Stimulated activated effector memory CD8-positive, alpha-beta T cell treated with anti-CD3 and anti-CD28 coated beads, Interleukin-12 subunit alpha, Interleukin-12 subunit beta, amount 100 ng/mL, for 72 hours (primary cell): ENCODE measurements at regions not wholly inside any gene's neighbourhood (a gene's known extent, or its start where the extent isn't known, plus 50 kb on each side); places are given as distances from the start of the nearest gene placed in this dataset.

Experiments used
- ATAC-seq: fragments of 150-1000 bp; cut with Tn5 transposase; 2 replicates; pipeline ENCODE4 v1.10.0; 2021
- DNase-seq, 2 donors: peaks; one replicate each; pipeline ENCODE4 v3.0.0; 2021 to 2022; ENCODE audit warnings: low spot score in 2 of 2
- H3K27ac Mint-ChIP-seq: one replicate; pipeline ENCODE4 v1.8.0; 2022; ENCODE audit warnings: mild to moderate bottlenecking, mixed read lengths
- H3K36me3 Mint-ChIP-seq: one replicate; pipeline ENCODE4 v1.8.0; 2022; ENCODE audit warnings: mild to moderate bottlenecking, mixed read lengths
- H3K4me1 Mint-ChIP-seq: one replicate; pipeline ENCODE4 v1.8.0; 2022; ENCODE audit warnings: mixed read lengths
- H3K4me3 Mint-ChIP-seq: one replicate; pipeline ENCODE4 v1.8.0; 2022; ENCODE audit warnings: mild to moderate bottlenecking, mixed read lengths
- H3K9me3 Mint-ChIP-seq: one replicate; pipeline ENCODE4 v1.8.0; 2022; ENCODE audit warnings: mixed read lengths

DNA sequence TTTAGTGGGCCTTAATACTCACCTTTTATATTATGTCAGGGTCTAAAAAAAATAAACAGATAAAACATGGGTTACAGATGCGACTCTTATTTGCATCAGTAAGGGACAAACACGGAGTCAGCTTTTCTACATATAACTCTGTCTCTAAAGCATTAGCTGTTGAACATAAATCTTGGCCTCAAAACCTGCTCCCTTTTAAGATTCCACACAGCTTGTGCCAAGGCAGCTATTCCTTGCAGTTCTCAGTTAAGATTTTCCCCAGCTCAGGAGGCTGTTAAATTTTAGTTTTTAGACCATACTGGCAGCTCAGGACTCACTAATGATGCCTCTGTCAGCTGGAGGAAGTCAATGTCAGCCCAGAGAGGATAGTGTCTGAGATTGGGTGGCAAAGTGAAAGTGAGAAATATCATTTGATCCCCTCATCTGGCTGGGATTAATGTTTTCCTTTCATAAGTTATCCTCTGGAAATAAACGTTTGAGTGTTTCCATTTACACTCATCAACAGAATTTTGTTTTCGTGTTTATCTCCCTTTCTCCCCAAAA is 287.5 kb downstream of the ELAVL2 start:
- no peak for DNase-seq
- Mint-ChIP-seq H3K9me3 (no peaks in the 10 kb centered on the region), H3K36me3 (no peaks in the 10 kb centered on the region), H3K4me1 (peaks cover 14% of the 10 kb centered on the region), H3K4me3 (peak overlapping the region; percentile 34), H3K27ac (no peak overlapping the region)
- ATAC-seq: no peak

DNA sequence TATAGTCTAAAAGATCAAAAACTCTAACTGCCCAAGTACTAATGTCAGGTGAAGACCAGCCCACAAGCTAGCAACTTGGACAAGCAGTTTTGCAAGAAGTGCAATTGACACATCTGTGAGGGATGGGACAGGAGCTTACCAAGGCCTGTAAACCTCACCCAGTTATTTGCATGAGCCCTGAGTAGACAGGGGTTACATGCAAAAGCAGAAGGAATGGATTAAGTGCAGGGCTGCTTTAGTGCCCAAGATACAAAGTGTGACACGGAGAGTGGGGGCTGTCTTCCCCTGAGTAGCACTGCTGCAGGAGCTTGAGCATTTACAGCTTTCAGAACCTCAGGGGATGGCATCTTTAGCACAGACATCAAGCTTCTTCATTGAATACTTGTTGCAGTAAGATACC is 286.7 kb downstream of the ELAVL2 start:
- no peak overlapping the region for H3K4me3 Mint-ChIP-seq
- H3K9me3 Mint-ChIP-seq: no peaks in the 10 kb centered on the region
- no peak overlapping the region for H3K27ac Mint-ChIP-seq
- ATAC-seq: no peak
- DNase-seq: no peak
- no peaks in the 10 kb centered on the region for H3K36me3 Mint-ChIP-seq
- H3K4me1 Mint-ChIP-seq: peaks cover 14% of the 10 kb centered on the region

DNA sequence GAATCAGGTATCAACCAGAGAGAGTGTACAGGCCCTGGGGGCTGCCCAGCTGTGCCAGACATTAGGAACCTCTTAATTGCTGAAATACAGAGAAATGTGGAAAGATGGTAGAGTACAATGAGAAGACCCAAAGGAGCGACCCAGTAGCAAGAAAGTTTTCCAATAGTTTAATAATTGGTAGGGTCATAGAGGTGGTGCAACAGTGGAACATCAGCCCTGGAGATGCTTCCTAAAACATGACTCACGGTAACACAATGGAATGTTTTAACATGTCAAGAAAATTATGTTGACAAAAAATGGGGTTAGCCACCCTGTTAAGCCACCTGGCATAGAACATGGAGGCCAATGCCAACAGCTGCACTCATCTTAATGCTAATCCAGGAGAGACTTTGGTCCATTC is 284.1 kb downstream of the ELAVL2 start:
- Mint-ChIP-seq H3K27ac (no peak overlapping the region), H3K9me3 (peaks cover 7% of the 10 kb centered on the region), H3K4me1 (peaks cover 14% of the 10 kb centered on the region), H3K4me3 (no peak overlapping the region), H3K36me3 (no peaks in the 10 kb centered on the region)
- ATAC-seq (no peak), DNase-seq (no peak)

DNA sequence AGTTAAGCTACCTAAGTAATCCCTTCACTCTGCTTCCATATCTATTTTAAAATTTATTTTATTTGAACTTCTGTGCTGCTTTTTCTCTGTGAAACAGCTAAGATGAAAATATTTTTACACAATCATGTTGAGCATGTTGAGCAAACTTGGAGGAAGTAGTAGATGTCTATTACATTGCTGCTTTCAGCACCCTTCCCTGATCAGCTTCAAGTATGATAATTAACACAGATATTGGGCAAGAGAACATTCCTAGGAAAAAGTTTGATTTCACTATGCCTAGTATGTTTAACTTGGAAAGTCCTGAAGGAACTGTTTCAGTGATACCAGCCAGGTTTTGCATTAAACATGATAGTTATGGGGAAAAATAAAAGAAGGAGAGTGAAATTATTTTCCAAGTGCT is 283.6 kb downstream of the ELAVL2 start:
- DNase-seq: no peak
- Mint-ChIP-seq H3K27ac (no peak overlapping the region), H3K36me3 (no peaks in the 10 kb centered on the region), H3K9me3 (peaks cover 11% of the 10 kb centered on the region), H3K4me3 (no peak overlapping the region), H3K4me1 (peaks cover 10% of the 10 kb centered on the region)
- ATAC-seq: no peak

DNA sequence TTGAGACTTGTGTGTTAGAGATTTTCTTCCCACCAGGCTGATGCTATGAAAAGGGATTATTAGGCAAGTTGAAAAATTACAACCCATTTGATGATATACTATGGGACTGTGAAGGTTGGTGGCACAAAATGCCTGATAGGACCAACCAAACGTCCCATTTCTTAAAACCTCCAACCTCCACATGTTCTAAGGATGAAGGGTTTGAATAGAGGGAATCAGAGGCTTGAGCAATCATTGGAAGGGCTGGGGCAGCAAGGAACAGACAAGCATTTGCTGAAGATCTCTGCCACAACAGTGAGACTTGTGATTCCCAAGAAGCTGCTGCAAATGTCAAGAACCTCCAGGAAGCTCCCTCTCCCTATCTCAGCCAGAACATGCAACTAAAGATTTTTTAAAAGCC is 283.1 kb downstream of the ELAVL2 start:
- H3K36me3 Mint-ChIP-seq: no peaks in the 10 kb centered on the region
- DNase-seq (no peak), ATAC-seq (no peak)
- H3K4me1 Mint-ChIP-seq: peaks cover 5% of the 10 kb centered on the region
- H3K27ac Mint-ChIP-seq: no peak overlapping the region
- H3K9me3 Mint-ChIP-seq: peaks cover 11% of the 10 kb centered on the region
- H3K4me3 Mint-ChIP-seq: no peak overlapping the region

DNA sequence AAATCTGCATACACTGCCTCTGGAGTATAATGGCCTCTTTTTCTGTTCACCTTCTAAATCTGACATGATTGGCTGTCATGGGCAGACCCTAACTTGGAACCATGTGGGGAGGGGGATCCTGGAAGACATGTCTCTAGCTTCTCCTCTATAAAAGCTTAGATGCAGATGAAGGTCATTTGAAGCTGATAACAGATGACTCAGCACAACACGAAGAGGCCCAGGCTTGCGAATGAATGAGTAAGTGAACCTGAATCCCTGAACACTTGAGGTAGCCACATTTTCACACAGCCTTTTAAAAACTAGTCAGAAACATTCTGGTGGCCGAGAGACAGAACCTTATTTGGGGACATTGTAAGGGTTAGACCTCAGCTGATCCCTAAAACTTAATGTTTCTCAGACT is 282.6 kb downstream of the ELAVL2 start:
- no peaks in the 10 kb centered on the region for H3K4me1 Mint-ChIP-seq
- H3K27ac Mint-ChIP-seq: no peak overlapping the region
- peaks cover 11% of the 10 kb centered on the region for H3K9me3 Mint-ChIP-seq
- DNase-seq (no peak), ATAC-seq (no peak)
- no peaks in the 10 kb centered on the region for H3K36me3 Mint-ChIP-seq
- H3K4me3 Mint-ChIP-seq: no peak overlapping the region

DNA sequence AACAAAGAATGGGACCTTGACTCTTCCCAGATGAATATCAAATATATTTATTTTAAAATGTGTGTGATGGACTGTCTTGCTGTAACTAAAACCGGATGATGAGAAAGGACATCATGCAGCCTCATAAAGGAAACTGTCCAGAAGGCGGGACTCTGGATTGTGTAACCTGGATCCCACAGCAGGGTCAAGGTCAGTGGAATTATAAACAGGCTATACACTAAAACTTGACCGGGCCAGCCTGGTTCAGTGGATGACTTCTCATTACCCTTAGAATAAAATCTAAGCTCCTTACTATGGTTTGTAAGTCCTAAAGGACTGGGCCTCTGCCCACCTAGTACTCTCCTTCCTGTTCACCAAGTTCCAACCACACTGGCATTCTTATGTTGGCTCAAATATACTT is 280.3 kb downstream of the ELAVL2 start:
- Mint-ChIP-seq H3K9me3 (peaks cover 16% of the 10 kb centered on the region), H3K4me3 (no peak overlapping the region), H3K27ac (no peak overlapping the region), H3K36me3 (no peaks in the 10 kb centered on the region), H3K4me1 (no peaks in the 10 kb centered on the region)
- ATAC-seq (no peak), DNase-seq (no peak)

DNA sequence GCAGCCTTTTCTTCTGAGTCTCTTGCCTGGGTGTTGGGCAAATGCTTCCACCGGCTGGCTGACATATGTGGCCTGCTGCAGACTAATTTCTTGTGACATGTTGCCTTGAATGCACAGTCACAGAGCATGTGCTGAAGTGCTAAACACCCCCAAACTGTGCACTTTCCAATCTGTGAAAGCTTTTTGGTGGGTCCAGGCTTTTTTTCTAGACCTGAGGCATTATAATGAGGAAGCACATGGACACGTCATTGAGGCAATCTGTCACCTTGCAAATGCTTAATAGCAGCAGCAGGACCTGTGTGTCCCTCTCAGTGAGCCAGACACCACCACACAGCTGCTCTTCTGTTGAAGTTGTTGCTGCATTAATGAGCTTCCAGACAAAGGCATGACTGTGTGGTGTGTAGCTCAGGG is 274.7 kb downstream of the ELAVL2 start:
- peaks cover 16% of the 10 kb centered on the region for H3K9me3 Mint-ChIP-seq
- ATAC-seq (no peak), DNase-seq (no peak)

DNA sequence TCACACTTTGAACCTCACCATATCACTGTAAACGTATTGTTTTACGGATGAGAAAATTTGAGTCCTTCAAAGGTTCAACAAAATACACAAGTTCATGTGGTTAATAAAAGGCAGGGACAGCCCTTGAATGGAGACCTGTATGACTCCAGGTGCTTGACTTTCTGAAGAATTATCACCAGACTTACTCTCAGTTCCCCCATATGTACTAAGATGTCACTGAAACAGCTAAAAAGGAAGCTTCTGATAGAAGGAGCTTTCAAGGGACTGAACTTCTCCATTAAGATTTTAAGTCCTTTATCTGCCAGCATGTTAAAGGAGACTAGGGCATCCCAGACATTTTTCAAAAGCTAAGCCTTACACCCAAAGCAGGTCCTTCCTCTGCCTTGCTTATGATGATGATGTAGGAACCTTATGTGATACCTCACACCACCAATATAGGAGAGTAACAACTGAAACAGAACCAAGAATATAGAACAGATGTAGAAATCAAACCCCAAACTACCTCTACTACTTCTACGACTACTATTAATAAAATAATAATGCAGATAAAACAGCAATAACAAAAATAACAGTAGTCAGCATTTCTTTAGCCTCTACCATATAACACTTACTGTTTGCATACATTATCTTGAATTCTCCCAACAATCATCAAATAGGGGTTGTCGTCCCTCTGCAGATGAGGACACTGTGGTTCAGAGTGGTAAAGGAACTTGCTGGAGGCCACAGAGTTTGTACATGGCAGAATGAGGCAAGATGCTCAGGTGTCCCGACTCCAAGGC is 273.9 kb downstream of the ELAVL2 start:
- no peaks in the 10 kb centered on the region for H3K36me3 Mint-ChIP-seq
- no peak overlapping the region for H3K27ac Mint-ChIP-seq
- no peak overlapping the region for H3K4me3 Mint-ChIP-seq
- no peaks in the 10 kb centered on the region for H3K4me1 Mint-ChIP-seq
- H3K9me3 Mint-ChIP-seq: peaks cover 14% of the 10 kb centered on the region
- ATAC-seq (no peak), DNase-seq (no peak)

More for the DNA sequence above, 274.7 kb downstream of the ELAVL2 start:
- Mint-ChIP-seq H3K36me3 (no peaks in the 10 kb centered on the region), H3K27ac (no peak overlapping the region), H3K4me1 (no peaks in the 10 kb centered on the region), H3K4me3 (no peak overlapping the region)

DNA sequence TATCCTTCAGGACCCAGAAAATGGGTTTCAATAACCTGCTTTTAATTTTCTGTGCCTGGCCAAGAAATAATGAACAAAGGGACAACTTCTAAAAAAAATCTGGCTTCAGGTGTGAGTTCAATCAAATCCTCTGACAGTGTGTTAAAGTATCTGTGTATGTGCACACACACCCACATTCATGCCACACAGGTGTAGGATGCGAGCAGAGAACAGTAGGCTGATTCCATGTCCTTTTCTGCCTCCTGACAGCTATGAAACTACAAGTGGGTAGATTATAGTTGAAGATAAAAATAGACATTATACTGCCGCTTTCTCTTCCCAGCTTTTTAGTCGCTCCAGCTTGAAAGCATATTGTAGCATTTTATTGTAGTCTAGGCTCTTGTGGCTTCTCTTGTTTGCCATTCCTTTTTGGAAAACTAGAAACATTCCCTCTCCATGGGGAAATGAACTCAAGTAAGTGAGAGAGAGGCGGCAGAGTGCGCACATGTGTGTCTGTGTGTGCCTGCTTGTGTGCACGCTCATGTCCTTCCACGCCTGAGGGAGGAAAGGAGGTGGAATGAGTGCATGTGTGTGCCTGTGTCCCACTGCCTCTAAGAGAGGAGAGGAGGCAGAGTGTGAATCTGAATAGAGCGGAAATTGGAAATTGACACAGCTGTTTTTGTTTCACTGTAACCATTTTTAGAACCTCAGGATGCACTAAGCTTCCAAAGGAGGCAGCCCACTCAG is 273.0 kb downstream of the ELAVL2 start:
- Mint-ChIP-seq H3K9me3 (peaks cover 15% of the 10 kb centered on the region), H3K36me3 (no peaks in the 10 kb centered on the region)
- no peak for ATAC-seq

DNA sequence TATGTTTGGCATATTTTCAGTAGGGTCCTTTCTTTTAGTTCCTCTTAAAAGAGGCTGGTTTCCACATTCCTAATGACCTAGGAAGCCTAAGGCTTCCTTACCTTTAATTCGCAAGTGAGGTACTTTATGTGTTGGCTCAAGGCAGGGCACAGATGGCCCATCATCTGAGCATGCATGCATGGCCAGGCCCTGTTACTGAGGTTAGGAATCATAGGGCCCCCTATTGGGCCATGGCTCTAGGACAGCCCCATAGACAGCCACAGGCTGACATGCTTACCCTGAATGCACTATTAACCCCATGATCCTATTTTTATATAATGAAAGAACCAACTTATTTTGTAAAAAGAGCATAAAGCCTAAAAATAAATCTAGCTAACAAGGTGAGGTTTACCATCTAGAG is 271.4 kb downstream of the ELAVL2 start:
- no peak for DNase-seq
- Mint-ChIP-seq H3K36me3 (no peaks in the 10 kb centered on the region), H3K27ac (no peak overlapping the region), H3K9me3 (peaks cover 15% of the 10 kb centered on the region), H3K4me3 (no peak overlapping the region), H3K4me1 (no peaks in the 10 kb centered on the region)
- ATAC-seq: no peak

More for the DNA sequence above, 273.0 kb downstream of the ELAVL2 start:
- no peak for DNase-seq
- H3K4me3 Mint-ChIP-seq: no peak overlapping the region
- H3K27ac Mint-ChIP-seq: no peak overlapping the region
- no peaks in the 10 kb centered on the region for H3K4me1 Mint-ChIP-seq

DNA sequence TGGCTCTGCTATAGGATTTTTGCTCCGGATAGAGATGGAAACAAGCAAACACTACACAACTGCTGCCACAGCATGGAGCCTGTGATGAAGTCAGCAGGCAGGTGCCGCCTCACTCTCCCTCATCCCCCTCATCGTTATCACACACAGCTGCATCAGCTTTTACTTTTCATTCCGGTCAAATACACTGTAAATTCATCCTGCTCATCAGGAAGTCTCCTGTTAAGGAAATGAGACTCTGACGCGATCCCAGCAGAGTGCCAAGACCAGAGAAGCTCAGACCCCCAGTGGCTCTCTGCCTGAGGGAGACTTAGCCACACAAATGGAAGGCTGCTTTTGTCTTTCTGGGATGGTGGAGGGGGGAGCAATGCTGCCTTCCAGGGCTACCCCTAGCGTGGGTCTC is 270.2 kb downstream of the ELAVL2 start:
- Mint-ChIP-seq H3K27ac (no peak overlapping the region), H3K36me3 (no peaks in the 10 kb centered on the region), H3K4me3 (no peak overlapping the region), H3K4me1 (no peaks in the 10 kb centered on the region), H3K9me3 (peaks cover 10% of the 10 kb centered on the region)
- DNase-seq: no peak
- ATAC-seq: no peak

DNA sequence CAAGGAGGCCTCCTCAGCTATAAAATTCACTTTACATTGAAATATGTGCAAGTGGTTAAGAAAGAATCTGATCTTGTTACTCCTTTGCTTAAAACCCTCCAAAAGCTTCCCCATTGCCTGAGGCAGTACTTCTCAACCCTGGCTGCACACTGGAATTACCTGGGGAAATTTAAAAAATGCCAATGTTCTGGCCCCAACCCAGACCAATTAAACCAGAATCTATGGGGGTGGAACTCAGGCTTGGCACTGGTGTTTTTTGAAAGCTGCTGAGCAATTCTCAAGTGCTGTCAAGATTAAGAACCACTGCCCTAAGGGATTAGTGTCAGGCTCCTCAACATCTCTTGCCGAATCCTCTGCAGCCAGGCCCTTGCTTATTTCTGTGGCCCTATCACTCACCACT is 269.6 kb downstream of the ELAVL2 start:
- ATAC-seq: no peak
- peaks cover 10% of the 10 kb centered on the region for H3K9me3 Mint-ChIP-seq
- H3K36me3 Mint-ChIP-seq: no peaks in the 10 kb centered on the region
- no peak overlapping the region for H3K4me3 Mint-ChIP-seq
- H3K4me1 Mint-ChIP-seq: no peaks in the 10 kb centered on the region
- no peak overlapping the region for H3K27ac Mint-ChIP-seq
- no peak for DNase-seq

DNA sequence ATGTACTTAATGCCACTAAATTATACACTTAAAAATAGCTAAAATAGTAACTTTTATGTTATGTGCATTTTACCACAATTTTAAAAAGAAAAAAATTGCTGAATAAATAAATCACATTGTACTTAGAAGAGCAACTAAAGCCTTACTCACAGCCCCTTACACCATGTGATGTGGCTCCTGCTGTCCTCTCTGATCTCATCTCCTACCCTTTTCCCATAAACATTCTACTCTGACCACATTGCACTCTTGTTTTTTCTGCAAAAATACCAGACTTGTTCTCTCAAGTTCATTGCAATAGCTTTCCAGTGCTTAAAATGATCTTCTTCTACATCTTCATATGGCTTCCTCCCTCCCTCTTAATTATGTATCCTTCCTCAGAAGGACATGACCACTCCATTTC is 268.4 kb downstream of the ELAVL2 start:
- Mint-ChIP-seq H3K4me3 (no peak overlapping the region), H3K27ac (no peak overlapping the region), H3K36me3 (no peaks in the 10 kb centered on the region), H3K4me1 (no peaks in the 10 kb centered on the region), H3K9me3 (peaks cover 10% of the 10 kb centered on the region)
- no peak for DNase-seq
- no peak for ATAC-seq

DNA sequence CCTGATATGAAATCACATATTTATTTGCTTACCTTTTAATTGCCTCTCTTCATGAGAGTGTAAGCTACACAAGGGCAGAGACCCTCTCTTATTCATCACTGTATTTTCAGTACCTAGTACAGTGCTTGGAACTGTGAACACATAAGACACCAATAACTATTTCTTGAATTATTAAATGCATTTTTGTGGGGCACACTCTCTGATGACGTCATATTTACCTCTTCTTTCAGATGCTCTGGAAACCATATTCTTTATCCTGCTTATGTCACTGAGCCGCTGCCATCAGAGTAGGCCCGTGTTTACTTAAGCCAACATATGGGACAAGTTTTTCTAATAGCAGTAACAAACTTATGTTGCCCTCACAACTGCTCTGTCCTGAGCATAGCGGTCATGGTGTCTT is 266.5 kb downstream of the ELAVL2 start:
- H3K27ac Mint-ChIP-seq: no peak overlapping the region
- peaks cover 14% of the 10 kb centered on the region for H3K9me3 Mint-ChIP-seq
- no peak overlapping the region for H3K4me3 Mint-ChIP-seq
- DNase-seq (no peak), ATAC-seq (no peak)
- no peaks in the 10 kb centered on the region for H3K36me3 Mint-ChIP-seq
- no peaks in the 10 kb centered on the region for H3K4me1 Mint-ChIP-seq

DNA sequence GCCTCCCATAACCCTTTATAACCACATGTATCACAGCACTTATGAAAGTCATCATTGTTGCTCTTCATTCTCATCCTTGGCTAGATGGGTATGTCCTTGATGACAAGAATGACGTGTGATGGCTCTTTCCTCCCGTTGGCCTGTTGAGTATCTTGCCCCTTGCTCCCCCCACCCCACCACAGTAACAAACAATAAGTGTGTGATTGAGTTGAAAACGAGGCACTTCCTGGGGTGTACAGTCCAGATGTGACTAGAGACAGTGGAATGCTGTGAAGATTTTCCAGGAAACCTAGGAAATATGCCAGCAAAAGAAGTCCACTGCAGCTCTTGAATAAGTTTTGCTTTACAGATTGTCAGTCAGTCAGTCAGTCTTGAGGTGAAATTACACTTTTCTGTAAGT is 262.5 kb downstream of the ELAVL2 start:
- no peak overlapping the region for H3K4me3 Mint-ChIP-seq
- H3K4me1 Mint-ChIP-seq: no peaks in the 10 kb centered on the region
- no peak for ATAC-seq
- no peak for DNase-seq
- H3K27ac Mint-ChIP-seq: no peak overlapping the region
- no peaks in the 10 kb centered on the region for H3K36me3 Mint-ChIP-seq
- peaks cover 3% of the 10 kb centered on the region for H3K9me3 Mint-ChIP-seq
